ENCODE measurements at regions not wholly inside any gene's neighbourhood (a gene's known extent, or its start where the extent isn't known, plus 50 kb on each side); places are given as distances from the start of the nearest gene placed in this dataset.

DNA sequence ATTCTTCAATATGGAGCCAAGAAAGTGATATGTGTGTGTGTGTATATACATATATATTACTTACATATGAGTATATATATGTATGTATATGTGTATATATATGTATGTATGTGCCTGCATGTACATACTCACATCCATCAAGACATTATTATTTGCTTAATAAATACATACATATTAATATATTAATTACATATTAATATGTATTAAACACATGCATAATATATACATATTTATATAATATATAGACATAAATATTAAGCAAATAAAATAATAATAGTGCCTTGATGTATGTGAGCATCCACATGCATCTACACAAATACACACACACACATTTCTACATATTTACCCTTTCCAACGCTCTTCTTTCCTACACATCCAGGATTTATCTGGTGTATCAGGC, 88.7 kb upstream of the KCNMA1 start:
- Histone ChIP-seq H4K20me1 (ENCODE audit: control insufficient read depth, insufficient read depth, low read length, poor library complexity, severe bottlenecking) (no peaks in the 10 kb centered on the region), H3K4me1 (ENCODE audit: control insufficient read depth in 2 of 2, insufficient read depth in 2 of 2, low read length in 2 of 2) (no peaks in the 10 kb centered on the region), H2AFZ (ENCODE audit: insufficient read depth, low read depth, low read length, poor library complexity, severe bottlenecking) (no peak overlapping the region), H3K36me3 (replicated peaks in 1 of 2; ENCODE audit: control extremely low read depth in 1 of 2, control insufficient read depth in 1 of 2, extremely low read depth in 1 of 2, insufficient read depth in 2 of 2, low read length in 1 of 2) (no peaks in the 10 kb centered on the region), H3K4me3 (ENCODE audit: control extremely low read depth in 1 of 5, extremely low read depth in 1 of 5, insufficient read depth in 1 of 5, low read depth in 2 of 5, low read length in 4 of 5) (no peak overlapping the region), H3K27me3 (replicated peaks in 1 of 4; ENCODE audit: control extremely low read depth in 1 of 4, control insufficient read depth in 3 of 4, insufficient read depth in 4 of 4, low read length in 3 of 4) (no peaks in the 10 kb centered on the region), H3K4me2 (replicated peaks; ENCODE audit: low read depth, low read length, poor library complexity, severe bottlenecking) (no peak overlapping the region), H3K9ac (ENCODE audit: low read length) (no peak overlapping the region), H3K9me3 (ENCODE audit: control extremely low read depth in 1 of 3, control insufficient read depth in 2 of 3, insufficient read depth in 1 of 3, low read length in 2 of 3) (peaks cover 0 to 8% (median 0%) of the 10 kb centered on the region in 3 donors), H3K27ac (ENCODE audit: low read length in 2 of 2) (no peak overlapping the region), H3K79me2 (ENCODE audit: control insufficient read depth, insufficient read depth, low read length) (no peaks in the 10 kb centered on the region)
- Mint-ChIP-seq H3K27me3 (peaks cover 17% of the 10 kb centered on the region), H3K4me1 (no peaks in the 10 kb centered on the region), H3K9me3 (ENCODE audit: insufficient read depth) (no peaks in the 10 kb centered on the region), H3K4me3 (no peak overlapping the region), H3K27ac (no peak overlapping the region)
- ATAC-seq (ENCODE audit: low read depth) (no peak), DNase-seq (no peak)
- intact Hi-C loops (cut with micrococcal nuclease) = no loop called here
- WGBS (ENCODE audit: insufficient coverage) = no CpG with 5 or more reads among the region's 1 CpG
- TF ChIP-seq, protein P1, sequence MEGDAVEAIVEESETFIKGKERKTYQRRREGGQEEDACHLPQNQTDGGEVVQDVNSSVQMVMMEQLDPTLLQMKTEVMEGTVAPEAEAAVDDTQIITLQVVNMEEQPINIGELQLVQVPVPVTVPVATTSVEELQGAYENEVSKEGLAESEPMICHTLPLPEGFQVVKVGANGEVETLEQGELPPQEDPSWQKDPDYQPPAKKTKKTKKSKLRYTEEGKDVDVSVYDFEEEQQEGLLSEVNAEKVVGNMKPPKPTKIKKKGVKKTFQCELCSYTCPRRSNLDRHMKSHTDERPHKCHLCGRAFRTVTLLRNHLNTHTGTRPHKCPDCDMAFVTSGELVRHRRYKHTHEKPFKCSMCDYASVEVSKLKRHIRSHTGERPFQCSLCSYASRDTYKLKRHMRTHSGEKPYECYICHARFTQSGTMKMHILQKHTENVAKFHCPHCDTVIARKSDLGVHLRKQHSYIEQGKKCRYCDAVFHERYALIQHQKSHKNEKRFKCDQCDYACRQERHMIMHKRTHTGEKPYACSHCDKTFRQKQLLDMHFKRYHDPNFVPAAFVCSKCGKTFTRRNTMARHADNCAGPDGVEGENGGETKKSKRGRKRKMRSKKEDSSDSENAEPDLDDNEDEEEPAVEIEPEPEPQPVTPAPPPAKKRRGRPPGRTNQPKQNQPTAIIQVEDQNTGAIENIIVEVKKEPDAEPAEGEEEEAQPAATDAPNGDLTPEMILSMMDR (IDR thresholded peaks at IDR 0.05) = no peak
- TF ChIP-seq EZH2 (IDR thresholded peaks at IDR 0.05; ENCODE audit: borderline replicate concordance, insufficient read depth, low read depth, low read length, poor library complexity, severe bottlenecking) = no peak
- POLR2A ChIA-PET = no interaction called here
- CTCF ChIA-PET = interaction anchor here (0.7 kb wide), 1 partner anchor 96 kb away, joined by 6 read pairs; no protein-coding TSS in a partner anchor

DNA sequence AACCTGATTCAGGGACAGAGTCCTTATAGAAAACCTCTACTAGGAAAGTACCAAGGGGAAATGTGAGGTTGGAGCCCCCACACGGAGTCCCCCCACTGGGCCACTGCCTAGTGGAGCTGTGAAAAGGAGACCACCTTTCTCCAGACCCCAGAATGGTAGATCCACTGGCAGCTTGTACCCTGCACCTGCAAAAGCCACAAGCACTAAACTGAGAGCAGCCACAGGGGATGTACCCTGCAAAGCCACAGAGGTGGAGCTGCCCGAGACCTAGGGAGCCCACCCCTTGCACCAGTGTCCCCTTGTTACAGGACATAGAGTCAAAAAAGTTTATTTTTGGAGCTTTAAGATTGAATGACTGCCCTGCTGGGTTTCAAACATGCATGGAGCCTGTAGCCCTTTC, 87.2 kb upstream of the KCNMA1 start:
- CTCF ChIA-PET = interaction anchor here (1.2 to 2.4 kb wide), 3 partner anchors 8 to 13 kb away, joined by 3 to 14 read pairs (median 10); no protein-coding TSS in a partner anchor
- no CpG with 5 or more reads among the region's 2 CpGs for WGBS (ENCODE audit: insufficient coverage)
- Mint-ChIP-seq H3K4me1 (no peaks in the 10 kb centered on the region), H3K9me3 (ENCODE audit: insufficient read depth) (no peaks in the 10 kb centered on the region), H3K27me3 (peaks cover 13% of the 10 kb centered on the region), H3K27ac (no peak overlapping the region), H3K4me3 (no peak overlapping the region)
- H3K4me3 ChIP-seq (ENCODE audit: control extremely low read depth in 1 of 5, extremely low read depth in 1 of 5, insufficient read depth in 1 of 5, low read depth in 2 of 5, low read length in 4 of 5) = no peak overlapping the region
- POLR2A ChIA-PET = no interaction called here
- no peak for TF ChIP-seq EZH2 (IDR thresholded peaks at IDR 0.05; ENCODE audit: borderline replicate concordance, insufficient read depth, low read depth, low read length, poor library complexity, severe bottlenecking)
- TF ChIP-seq, protein P1 (IDR thresholded peaks at IDR 0.05) = no peak
- no peaks in the 10 kb centered on the region for H3K4me1 ChIP-seq (ENCODE audit: control insufficient read depth in 2 of 2, insufficient read depth in 2 of 2, low read length in 2 of 2)
- H3K79me2 ChIP-seq (ENCODE audit: control insufficient read depth, insufficient read depth, low read length) = no peaks in the 10 kb centered on the region
- H3K27ac ChIP-seq (ENCODE audit: low read length in 2 of 2) = no peak overlapping the region
- no peaks in the 10 kb centered on the region for H4K20me1 ChIP-seq (ENCODE audit: control insufficient read depth, insufficient read depth, low read length, poor library complexity, severe bottlenecking)
- no peaks in the 10 kb centered on the region for H3K27me3 ChIP-seq (replicated peaks in 1 of 4; ENCODE audit: control extremely low read depth in 1 of 4, control insufficient read depth in 3 of 4, insufficient read depth in 4 of 4, low read length in 3 of 4)
- H3K9ac ChIP-seq (ENCODE audit: low read length) = no peak overlapping the region
- intact Hi-C loops (cut with micrococcal nuclease) = no loop called here
- no peaks in the 10 kb centered on the region for H3K36me3 ChIP-seq (replicated peaks in 1 of 2; ENCODE audit: control extremely low read depth in 1 of 2, control insufficient read depth in 1 of 2, extremely low read depth in 1 of 2, insufficient read depth in 2 of 2, low read length in 1 of 2)
- no peak overlapping the region for H2AFZ ChIP-seq (ENCODE audit: insufficient read depth, low read depth, low read length, poor library complexity, severe bottlenecking)
- H3K9me3 ChIP-seq (ENCODE audit: control extremely low read depth in 1 of 3, control insufficient read depth in 2 of 3, insufficient read depth in 1 of 3, low read length in 2 of 3) = peaks cover 0 to 8% (median 0%) of the 10 kb centered on the region in 3 donors
- H3K4me2 ChIP-seq (replicated peaks; ENCODE audit: low read depth, low read length, poor library complexity, severe bottlenecking) = no peak overlapping the region
- DNase-seq (no peak), ATAC-seq (ENCODE audit: low read depth) (no peak)
